Stimulated activated CD8-positive, alpha-beta memory T cell treated with anti-CD3 and anti-CD28 coated beads, Interleukin-15, amount 100 ng/mL, for 4 hours (primary cell): ENCODE measurements at regions not wholly inside any gene's neighbourhood (a gene's known extent, or its start where the extent isn't known, plus 50 kb on each side); places are given as distances from the start of the nearest gene placed in this dataset.

Experiments
- DNase-seq, 2 donors: peaks; one replicate each; pipeline ENCODE4 v3.0.0-alpha.2; 2020; ENCODE audit warnings: low read depth in 2 of 2

DNA sequence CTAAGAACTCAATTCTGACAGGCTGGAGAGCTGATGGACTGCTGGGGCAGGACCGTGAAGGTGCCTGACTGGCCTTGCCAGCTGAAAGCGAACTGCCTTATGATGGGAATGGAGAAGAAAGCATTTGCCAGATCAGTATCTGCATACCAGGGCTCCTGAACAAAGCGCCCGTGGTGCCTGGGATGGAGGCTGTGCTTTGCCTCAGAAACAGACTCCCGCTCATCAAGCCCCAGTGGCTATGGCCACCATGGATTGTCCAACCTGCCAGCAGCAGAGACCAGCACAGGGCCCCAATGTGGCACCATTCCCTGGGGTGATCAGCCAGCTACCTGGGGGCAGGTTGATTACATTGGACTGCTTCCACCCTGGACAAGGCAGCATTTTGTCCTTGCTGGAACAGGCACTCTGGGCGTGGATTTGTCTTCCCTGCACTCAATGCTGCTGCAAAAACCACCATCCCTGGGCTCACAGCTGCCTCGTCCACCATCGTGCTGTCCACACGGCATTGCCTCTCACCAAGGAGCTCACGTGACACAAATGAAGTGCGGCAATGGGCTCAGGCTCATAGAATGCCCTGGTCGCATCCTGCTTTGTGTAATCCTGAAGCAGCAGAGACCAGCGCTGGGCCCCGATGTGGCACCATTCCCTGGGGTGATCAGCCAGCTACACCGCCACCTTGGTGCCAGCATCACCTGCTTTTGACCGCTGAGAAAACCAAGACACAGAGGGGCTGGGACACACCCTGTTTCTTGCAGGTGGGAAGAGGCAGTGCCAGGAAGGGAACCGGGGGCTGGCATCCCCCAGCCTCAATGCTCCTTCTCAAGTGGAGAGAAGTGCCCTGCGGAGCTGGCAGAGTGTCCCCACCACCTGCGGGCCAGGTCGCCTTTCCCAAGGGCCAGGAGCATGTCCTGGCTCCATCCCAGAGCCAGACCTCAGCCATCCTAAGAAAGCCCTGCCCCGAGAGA is 1367.5 kb downstream of the BRD1 start:
- DNase-seq = no peak

- DNase-seq = no peak
These were observed 1368.4 kb downstream of the BRD1 start for GRCh38 chr22:48459259-48459658.

GRCh38 chr22:48456449-48456848 is 1371.2 kb downstream of the BRD1 start:
- no peak for DNase-seq

GRCh38 chr22:48453751-48454485 is 1373.8 kb downstream of the BRD1 start:
- no peak for DNase-seq

GRCh38 chr22:48453171-48453570 is 1374.5 kb downstream of the BRD1 start:
- DNase-seq = no peak

- DNase-seq = no peak
These were observed 1374.9 kb downstream of the BRD1 start for GRCh38 chr22:48452766-48453165.

DNA sequence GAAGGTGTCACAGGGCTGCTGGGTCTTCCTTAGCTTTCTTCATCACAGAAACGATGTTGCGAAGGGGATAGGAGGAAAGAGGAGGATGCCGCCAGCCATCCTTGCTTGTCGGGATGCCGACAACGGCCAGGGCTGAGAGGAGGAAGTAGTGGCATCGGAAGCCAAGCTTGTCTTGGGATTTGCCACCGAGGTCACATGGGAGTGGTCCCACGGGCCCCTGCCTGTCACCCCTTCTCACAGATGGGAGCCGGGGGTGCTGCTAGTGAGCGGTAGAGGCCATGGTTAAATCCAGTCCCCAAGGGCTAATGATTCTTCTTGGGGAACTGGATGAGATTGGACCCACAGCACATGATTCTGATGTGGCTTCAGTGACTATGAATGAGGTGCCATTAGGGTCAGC is 1375.8 kb downstream of the BRD1 start:
- DNase-seq = no peak

GRCh38 chr22:48450188-48450825 is 1377.4 kb downstream of the BRD1 start:
- no peak for DNase-seq

DNA sequence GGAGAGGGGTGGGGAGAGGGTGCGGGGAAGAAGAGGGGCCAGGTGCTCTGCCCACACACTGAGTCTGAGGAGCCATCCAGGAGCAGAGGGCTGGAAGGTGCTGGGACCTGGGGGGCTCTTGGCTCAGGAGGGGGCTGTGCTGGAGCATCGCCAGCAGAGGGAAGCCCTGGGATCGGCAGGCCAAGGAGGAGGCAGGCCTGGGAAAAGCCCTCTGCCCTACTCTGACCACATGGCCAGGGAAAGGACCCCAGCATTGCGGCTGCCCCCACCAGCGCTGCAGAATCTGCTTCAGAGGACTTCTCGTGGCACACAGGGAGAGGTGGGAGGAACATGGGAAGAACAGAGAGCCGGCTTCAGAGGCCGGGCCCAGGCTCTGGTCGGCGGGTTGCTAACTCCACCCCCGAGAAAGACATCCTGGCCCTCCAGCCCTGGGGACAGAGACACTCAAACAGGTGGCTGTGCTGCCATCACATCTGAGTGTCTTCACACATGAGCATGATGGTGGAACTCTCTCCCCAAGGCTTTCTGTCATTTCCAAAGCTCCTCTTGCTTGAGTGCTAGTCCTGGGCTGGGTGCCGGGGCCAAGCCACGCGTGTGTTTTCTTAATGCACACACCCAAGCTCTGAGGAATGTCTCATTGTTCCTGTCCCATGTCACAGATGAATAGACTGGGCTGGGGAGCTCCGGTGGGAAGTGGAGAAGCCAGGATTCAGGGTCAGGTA is 1378.0 kb downstream of the BRD1 start:
- no peak for DNase-seq

DNA sequence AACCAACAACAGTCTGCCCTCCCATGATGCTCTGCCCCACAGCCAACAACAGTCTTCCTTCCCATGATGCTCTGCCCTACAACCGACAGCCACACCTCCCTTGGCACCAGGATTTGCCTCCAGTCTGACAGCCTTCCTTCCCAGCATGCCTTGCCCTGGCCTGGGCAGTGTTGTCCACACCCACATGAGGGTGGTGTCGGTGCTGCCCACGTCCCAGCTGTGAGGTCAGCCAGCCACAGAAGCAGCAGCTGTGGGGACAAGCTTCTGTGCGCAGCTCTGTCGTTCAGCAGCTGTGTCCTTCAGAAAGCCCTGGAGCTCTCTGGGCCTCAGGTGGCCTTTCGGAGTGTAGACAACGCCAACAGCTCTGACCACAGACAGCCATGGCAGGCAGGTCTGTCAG is 1378.9 kb downstream of the BRD1 start:
- no peak for DNase-seq

- DNase-seq = no peak
These were observed 1382.4 kb downstream of the BRD1 start for GRCh38 chr22:48445113-48445827.

- no peak for DNase-seq
These were observed 1383.2 kb downstream of the BRD1 start for GRCh38 chr22:48444320-48445112.

DNA sequence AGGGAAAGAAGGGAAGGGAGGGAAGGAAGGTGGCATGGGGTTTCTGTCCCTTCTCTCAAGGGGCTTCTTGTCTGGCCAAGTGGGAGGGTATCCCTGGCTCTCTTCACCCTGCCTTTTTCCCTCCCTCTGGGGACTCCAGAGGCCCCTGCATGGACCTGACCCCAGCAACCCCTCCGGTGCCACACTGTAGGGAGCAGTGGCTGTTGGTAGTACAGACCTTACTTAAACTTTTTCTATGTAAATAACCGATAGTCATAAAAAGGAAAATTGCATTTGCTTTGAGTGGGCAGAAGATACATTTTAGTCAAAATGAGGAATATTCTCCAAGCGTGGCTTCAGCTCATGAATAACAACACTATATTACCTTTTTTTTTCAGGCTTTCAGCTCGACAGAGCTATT is 1384.0 kb downstream of the BRD1 start:
- DNase-seq = no peak

- no peak for DNase-seq
These were observed 1385.0 kb downstream of the BRD1 start for GRCh38 chr22:48442663-48443062.

- DNase-seq = no peak
These were observed 1386.2 kb downstream of the BRD1 start for GRCh38 chr22:48441553-48441850.

DNA sequence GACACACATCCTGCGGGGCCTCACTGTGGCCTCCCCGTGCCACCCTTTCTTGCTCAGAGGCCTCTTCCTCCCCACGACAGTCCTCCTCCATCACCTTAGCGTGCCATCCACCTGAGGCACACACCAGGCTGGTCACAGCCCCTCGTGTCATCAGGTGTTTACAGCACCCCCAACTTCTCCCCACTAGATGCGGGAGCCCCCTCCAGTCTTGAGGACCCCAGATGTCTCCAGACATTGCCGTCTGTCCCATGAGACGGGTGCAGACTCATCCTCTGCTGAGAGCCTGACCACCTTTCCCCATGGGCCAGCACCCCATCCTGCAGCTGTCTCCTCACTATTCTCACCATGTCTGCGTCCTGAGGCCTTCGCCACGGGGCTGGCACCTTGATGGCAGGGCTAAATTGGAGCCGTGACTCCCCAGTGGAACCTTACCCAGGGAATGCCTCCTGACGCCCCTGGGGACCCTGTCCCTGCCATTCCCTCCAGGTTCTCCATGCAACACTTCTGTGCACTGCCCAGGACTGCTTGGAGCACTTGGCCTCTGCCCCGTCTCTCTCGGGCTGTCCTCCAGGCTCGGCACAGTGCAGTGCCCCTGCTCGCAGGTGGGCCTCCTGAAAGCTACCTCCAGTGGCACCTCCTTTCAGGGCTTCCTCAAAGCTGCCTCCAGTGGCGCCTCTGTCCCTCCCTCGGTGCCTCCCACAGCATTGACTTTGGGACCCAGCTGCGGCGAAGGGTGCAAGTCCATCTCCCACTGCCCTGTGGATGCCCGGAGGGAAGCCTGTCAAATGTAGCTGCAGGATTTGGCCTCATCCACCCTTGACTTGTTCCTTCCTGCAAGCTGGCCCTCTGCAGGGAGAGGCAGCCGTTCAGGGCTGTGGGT is 1386.8 kb downstream of the BRD1 start:
- DNase-seq = no peak

GRCh38 chr22:48440176-48440575 is 1387.5 kb downstream of the BRD1 start:
- DNase-seq = no peak

DNA sequence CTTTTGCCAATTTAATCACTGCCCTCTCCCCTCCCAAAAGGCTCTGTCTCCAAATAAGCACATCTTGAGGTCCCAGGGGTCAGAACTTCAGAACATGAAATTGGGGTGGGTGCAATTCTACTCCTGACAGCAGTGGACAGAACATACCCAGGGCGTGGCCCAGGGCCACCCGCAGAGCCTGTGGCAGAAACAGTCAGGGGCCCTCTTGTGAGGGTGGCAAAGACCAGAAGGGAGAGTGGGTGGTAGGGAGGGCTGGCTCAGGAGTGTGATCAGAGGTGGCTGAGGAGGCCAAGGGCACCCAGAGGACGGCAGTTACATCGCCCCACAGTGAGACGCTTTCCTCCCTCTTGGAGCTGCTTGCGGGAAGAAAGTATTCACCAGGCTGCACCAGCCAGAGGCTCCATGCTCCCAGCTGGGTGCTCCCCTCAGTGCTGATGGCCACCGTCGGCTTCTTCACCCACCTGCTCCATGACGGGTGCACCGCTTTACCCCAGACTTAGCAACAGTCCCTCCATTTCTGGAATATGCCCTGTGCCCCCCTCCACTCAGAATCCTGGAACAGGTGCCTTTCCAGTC is 1388.0 kb downstream of the BRD1 start:
- DNase-seq = no peak
